DND-41 (cell line): ENCODE measurements at regions not wholly inside any gene's neighbourhood (a gene's known extent, or its start where the extent isn't known, plus 50 kb on each side); places are given as distances from the start of the nearest gene placed in this dataset.

ENCODE experiments used
- ATAC-seq: fragments of 200-7000 bp; cut with Tn5 transposase; 3 replicates; pipeline ENCODE4 v1.9.1; 2021; ENCODE audit warnings: low read depth; ENCODE audit not compliant: insufficient read depth
- DNase-seq: peaks from one replicate; pipeline ENCODE4 v3.0.0-alpha.2; 2020
- H2AFZ ChIP-seq: 2 replicates; pipeline ENCODE4 v1.6.0; 2012; ENCODE audit warnings: low read depth, low read length
- H3K27ac ChIP-seq: 2 replicates; pipeline ENCODE4 v1.5.1; 2012; ENCODE audit warnings: low read length, inconsistent platforms
- H3K27me3 ChIP-seq: fragments of 200-600 bp; sonication (generic); 2 replicates; pipeline ENCODE4 v1.6.0; 2012; ENCODE audit warnings: low read length, mild to moderate bottlenecking, inconsistent platforms; ENCODE audit not compliant: insufficient read depth, poor library complexity
- H3K36me3 ChIP-seq: 2 replicates; pipeline ENCODE4 v1.5.1; 2012; ENCODE audit warnings: low read length, inconsistent platforms; ENCODE audit not compliant: insufficient read depth
- H3K4me1 ChIP-seq: 2 replicates; pipeline ENCODE4 v1.5.1; 2012; ENCODE audit warnings: mild to moderate bottlenecking, low read length; ENCODE audit not compliant: insufficient read depth
- H3K4me2 ChIP-seq: 2 replicates; pipeline ENCODE4 v1.6.0; 2012; ENCODE audit warnings: mild to moderate bottlenecking, moderate library complexity, low read length, inconsistent platforms; ENCODE audit not compliant: insufficient read depth
- H3K4me3 ChIP-seq, 2 experiments: fragments of 200-600 bp in 1 of 2; shearing (Covaris generic) in 1 of 2; 2 replicates each; pipeline ENCODE4 v1.5.1; 2012 to 2016; ENCODE audit warnings: inconsistent platforms in 2 of 2, low read length in 2 of 2, mild to moderate bottlenecking in 2 of 2, low read depth in 1 of 2, moderate library complexity in 1 of 2
- H3K79me2 ChIP-seq: 2 replicates; pipeline ENCODE4 v1.6.0; 2012; ENCODE audit warnings: low read length, inconsistent platforms; ENCODE audit not compliant: insufficient read depth
- H3K9ac ChIP-seq: 2 replicates; pipeline ENCODE4 v1.6.0; 2012; ENCODE audit warnings: low read depth, mild to moderate bottlenecking, inconsistent platforms, low read length, moderate library complexity
- H3K9me3 ChIP-seq: 2 replicates; pipeline ENCODE4 v1.5.1; 2012; ENCODE audit warnings: low read length, moderate library complexity, mild to moderate bottlenecking, inconsistent platforms; ENCODE audit not compliant: insufficient read depth, severe bottlenecking
- H4K20me1 ChIP-seq: 2 replicates; pipeline ENCODE4 v1.6.0; 2012; ENCODE audit warnings: low read length; ENCODE audit not compliant: insufficient read depth
- CTCF ChIP-seq: IDR thresholded peaks from 2 replicates; pipeline ENCODE4 v1.5.1; 2012; ENCODE audit warnings: borderline replicate concordance, low read length, moderate library complexity, mild to moderate bottlenecking; ENCODE audit not compliant: poor library complexity, severe bottlenecking; ENCODE audit errors: extremely low read depth
- EZH2 ChIP-seq: IDR thresholded peaks from 3 replicates; pipeline ENCODE4 v1.6.1; 2012; ENCODE audit warnings: borderline replicate concordance, low read depth, mild to moderate bottlenecking, moderate library complexity, low read length, inconsistent platforms; ENCODE audit not compliant: severe bottlenecking

DNA sequence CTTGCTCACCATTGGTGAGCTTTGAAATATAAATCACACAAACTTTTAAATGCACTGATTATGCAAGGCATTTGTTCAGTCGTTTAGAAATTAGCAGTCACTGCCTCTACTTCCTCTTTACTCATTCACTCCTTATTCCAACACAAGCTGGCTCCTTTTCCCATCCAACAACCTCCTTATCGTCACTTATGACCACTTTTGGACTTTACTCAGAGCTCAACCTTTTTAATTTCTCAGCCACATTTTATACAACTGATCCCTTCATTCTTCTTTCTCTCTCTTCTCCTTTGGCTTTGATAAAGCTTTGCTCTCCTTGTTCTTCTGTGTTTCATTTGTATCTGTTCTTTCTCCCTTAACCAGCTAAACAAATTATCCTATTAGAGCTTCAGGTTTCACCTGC lies 126.4 kb upstream of the PLEKHA5 start:
- no peak for TF ChIP-seq EZH2
- TF ChIP-seq CTCF, result no peak
- Histone ChIP-seq H3K4me1 (no peaks in the 10 kb centered on the region), H4K20me1 (no peaks in the 10 kb centered on the region), H3K27me3 (peaks cover 8% of the 10 kb centered on the region), H3K79me2 (no peaks in the 10 kb centered on the region), H2AFZ (no peak overlapping the region), H3K9me3 (no peaks in the 10 kb centered on the region), H3K4me2 (no peak overlapping the region), H3K36me3 (no peaks in the 10 kb centered on the region), H3K4me3 (no peak overlapping the region), H3K9ac (no peak overlapping the region), H3K27ac (no peak overlapping the region)
- ATAC-seq (no peak), DNase-seq (no peak)

DNA sequence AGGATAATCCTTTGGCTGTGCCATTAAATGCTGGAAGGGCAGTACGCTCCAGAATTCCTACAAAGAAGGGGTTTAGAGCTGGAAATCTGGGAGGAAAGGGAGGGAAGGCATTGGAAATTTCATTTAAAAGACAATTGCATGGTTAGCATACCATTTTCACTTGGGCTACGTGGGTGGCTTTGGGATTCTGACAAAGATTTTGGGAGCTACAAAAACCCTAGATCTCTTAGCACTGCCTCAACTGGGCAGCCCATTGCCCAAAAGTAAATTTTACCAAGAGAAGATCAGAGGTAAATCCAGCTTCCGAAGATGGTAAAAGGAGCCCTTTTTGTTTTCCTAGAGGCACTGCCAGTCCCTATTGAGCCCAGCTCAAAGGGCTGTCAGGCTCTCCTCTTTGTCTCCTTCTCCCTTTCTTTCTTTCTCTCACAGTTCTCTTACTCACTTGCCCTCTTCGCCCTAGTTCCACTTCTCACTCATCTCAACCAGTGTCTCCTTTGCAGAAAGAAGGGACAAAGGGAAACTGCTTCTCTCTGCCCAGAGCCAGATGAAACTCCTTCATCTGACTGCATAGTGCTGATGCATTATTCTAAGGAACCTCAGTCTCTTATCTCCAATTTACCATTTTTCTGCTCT lies 125.4 kb upstream of the PLEKHA5 start:
- Histone ChIP-seq H3K4me2 (no peak overlapping the region), H3K9ac (no peak overlapping the region), H3K27ac (no peak overlapping the region), H3K4me3 (no peak overlapping the region), H4K20me1 (no peaks in the 10 kb centered on the region), H3K79me2 (no peaks in the 10 kb centered on the region), H2AFZ (no peak overlapping the region), H3K9me3 (no peaks in the 10 kb centered on the region), H3K27me3 (peaks cover 8% of the 10 kb centered on the region), H3K36me3 (no peaks in the 10 kb centered on the region), H3K4me1 (no peaks in the 10 kb centered on the region)
- no peak for DNase-seq
- no peak for ATAC-seq
- no peak for TF ChIP-seq CTCF
- TF ChIP-seq EZH2, result no peak

- no peaks in the 10 kb centered on the region for H3K9me3 ChIP-seq
- no peak overlapping the region for H3K4me3 ChIP-seq
- H4K20me1 ChIP-seq, result no peaks in the 10 kb centered on the region
- H3K36me3 ChIP-seq, result no peaks in the 10 kb centered on the region
- H2AFZ ChIP-seq, result no peak overlapping the region
- H3K27me3 ChIP-seq, result peaks cover 8% of the 10 kb centered on the region
- H3K9ac ChIP-seq, result no peak overlapping the region
- H3K79me2 ChIP-seq, result no peaks in the 10 kb centered on the region
- no peak overlapping the region for H3K27ac ChIP-seq
- DNase-seq (no peak), ATAC-seq (no peak)
- no peak overlapping the region for H3K4me2 ChIP-seq
- TF ChIP-seq CTCF, result no peak
- no peak for TF ChIP-seq EZH2
- H3K4me1 ChIP-seq, result no peaks in the 10 kb centered on the region
Measured at GRCh38 chr12:19005257-19005801, 124.2 kb upstream of the PLEKHA5 start.
